ENCODE measurements at regions not wholly inside any gene's neighbourhood (a gene's known extent, or its start where the extent isn't known, plus 50 kb on each side); places are given as distances from the start of the nearest gene placed in this dataset.
A peak's percentile ranks its signal among the peaks of the same experiment; 100 is the strongest.
"Not testable (repeated sequence)": the region's sequence is repeated elsewhere in the genome, so short reads cannot be mapped to it uniquely, and the experiment has no call there.

- no peak for DNase-seq
Measured at GRCh38 chr22:22946131-22946530, 58.5 kb downstream of the IGLL5 start.

DNA sequence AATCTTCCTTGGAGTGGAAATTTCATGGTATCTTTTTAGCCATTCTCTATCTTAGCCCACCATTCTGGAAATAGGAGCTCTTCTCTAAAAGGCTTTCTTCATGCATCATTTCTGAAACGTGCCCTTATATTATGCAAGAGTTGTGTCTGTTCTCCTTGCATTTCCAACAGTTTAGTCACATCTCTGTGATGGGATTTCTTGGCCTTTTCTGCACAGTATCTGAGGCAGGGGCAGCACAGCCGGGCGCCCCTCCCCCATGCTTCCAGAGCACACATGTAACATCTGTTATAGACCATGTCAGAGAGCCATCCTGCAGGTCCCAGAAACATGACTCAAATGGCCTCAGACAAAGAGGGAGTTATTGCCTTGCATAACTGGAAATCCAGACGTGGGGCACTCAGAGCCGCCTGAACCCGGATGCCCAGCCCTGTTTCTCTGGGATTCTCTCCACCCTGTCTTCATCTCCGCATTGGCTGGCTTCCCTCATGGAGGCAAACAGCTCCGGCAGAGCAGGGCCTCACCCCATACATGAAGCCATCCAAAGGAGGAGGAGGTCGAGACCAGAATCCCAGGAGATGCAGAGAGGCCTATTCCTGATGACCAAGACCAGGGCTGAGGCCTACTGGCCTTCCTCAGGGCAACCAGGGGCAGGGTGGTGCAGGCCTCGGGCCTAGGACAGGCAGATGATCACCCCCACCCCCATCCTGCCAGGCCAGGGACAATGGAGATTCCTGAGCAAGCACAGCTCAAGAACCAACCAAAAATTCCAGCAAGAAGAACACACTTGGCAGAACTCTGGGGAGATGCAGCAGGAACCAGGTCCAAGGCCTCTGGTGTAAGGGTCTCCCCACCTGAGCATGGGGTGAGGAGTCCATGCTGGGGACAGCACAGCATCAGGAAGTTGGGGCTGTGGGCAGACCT, 61.3 kb downstream of the IGLL5 start:
- DNase-seq, result no peak

DNA sequence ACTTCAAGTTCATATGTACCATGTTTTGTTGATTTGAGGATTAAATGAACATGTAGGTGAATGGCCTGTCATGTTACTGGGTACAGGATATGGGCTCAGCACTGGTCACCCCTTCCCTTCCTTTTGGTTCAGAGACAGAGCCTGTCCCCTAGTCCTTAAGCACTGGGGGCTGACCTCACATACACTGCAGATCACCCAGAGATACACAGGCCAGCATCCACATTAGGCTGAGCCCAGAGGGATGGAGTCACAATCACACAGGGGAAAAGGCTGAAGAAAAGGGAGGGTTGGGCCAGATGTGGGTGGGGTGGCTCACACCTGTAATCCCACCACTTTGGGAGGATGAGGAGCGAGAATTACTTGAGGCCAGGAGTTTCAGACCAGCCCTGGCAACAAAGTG, 62.3 kb downstream of the IGLL5 start:
- DNase-seq, result no peak

- DNase-seq, result no peak
Measured at GRCh38 chr22:22951035-22951434, 63.4 kb downstream of the IGLL5 start.

DNA sequence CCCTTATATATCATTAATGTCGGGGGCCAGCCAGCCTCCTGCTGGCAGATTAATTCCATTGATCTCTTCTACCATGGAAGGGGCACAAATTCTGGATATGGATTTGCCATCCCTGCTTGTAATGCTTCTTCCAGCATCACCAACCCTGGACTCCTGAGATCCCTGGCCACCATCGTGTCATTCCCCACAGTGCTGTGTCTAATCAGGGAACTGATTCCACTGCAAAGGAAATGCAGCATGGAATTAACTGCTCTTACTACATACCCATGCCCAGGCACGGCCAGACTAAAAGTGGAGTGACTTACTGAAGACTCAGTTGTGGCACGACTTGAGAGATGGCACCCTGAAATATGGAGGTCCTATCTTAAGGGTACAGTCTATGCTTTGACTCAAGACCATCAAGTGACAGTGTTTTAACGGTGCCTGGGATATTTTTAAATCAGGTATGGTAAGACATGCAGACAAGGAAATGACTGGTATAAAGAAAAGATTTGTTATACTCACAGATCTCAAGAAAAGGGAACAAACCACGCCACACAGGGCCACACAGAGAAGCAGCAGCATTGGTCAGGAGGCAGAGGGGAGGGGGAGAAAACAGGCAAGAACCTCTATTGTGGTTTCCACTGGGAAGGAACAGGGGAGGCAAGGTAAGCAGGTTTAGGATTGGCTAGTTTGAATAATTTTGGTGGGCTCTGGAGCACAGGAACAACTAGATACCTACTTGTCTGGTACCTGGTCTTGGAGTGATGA, 65.1 kb downstream of the IGLL5 start:
- no peak for DNase-seq

GRCh38 chr22:22953791-22954190, 66.2 kb downstream of the IGLL5 start:
- no peak for DNase-seq

DNA sequence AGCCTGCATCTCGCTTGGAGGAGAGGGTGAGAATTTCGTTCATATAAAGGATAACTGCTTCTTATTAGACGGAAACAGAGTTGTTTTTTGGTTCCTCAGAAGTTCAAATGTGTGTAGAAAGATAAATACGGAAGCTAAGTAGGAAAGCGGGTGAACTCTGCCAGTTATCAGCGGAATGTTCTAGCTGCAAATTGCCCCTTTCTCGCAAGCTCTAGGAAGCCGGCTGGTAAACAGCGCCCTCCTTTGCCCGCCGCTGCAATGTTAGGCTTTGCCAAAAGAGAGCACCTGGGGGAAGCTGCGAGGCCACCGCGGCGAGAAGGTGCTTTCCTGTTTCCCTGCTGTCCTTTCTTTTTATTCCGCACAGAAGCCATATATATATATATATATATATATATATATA, 67.0 kb downstream of the IGLL5 start:
- no peak for DNase-seq

DNA sequence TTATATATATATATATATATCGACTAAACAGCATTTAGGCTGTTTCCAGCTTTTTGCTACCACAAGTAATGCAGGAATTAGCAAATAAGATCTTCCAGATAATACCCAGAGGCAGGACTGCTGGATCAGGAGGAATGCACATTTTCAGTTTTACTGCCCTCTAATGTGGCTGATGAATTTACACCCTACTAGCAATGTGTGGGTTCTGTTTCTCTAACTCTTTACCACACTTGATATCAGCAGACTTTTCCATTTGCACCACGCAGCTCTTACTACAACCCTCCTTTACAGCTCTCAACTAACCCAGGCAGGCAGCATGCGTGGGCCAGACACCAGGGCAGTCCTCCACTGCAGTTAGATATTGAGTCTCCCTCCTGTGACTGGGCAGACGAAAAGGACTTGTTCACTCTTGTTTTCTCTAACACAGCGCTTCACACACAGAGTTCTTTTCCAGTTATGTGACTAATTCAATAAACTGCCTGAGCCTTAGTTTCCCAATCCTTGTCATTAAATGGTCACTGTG, 67.7 kb downstream of the IGLL5 start:
- no peak for DNase-seq

- peak; percentile 54 for DNase-seq
Measured at GRCh38 chr22:22955866-22956535, 68.4 kb downstream of the IGLL5 start.

- DNase-seq, result no peak
Measured at GRCh38 chr22:22957090-22957489, 69.5 kb downstream of the IGLL5 start.

DNA sequence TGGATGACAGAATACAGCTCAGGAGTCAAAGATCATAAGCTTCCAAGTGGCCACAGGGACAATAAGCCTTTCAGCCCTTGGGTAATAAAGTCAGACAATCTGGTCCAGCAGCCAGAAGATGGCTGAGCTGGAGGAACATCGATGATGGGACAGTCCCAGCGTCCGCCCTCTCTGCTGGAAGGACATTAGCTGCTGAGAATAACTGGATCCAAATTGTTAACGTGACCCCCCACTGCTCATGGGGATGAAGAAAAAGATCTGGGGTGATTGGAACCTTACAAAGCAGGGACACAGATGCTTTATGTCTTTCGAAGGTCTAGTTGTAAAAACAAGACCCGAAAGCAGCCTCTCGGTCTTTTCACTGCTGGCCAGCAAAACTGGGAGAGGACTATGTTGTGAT, 71.0 kb downstream of the IGLL5 start:
- DNase-seq, result no peak

DNA sequence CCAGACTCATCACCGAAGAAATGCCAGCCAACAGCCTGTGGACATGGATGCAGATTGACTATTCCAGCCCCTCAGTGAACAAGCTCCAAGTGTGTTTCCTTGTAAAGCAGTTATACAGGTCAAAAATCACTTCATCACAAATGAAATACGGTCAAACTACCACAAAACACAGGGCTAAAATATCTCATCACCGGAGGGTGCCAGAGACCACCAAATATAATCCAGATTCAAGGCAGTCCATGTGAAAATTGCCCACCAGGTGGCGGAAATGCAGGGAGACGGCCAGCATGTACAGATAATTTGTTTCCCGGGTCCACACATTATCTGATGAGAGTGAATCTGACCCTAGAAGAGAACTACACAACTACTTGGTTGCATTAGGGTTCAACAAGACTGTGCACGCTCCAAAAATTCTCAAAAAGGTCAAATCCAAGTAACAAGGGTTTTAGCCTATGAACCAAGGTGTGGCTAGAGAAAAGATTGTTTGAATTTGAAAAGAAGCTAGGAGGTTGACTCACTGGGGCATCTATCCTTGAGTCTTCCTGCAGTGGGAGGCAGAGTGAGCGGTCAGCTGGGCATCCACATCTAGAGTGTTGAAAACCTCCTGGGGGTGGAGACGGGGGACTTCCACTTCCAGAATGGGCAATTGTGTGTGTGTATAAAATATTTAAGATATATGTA, 71.7 kb downstream of the IGLL5 start:
- peak; percentile 74 for DNase-seq

GRCh38 chr22:22960307-22960706, 72.7 kb downstream of the IGLL5 start:
- DNase-seq, result no peak

- no peak for DNase-seq
Measured at GRCh38 chr22:22961574-22961973, 74.0 kb downstream of the IGLL5 start.

GRCh38 chr22:22968366-22968765, 80.8 kb downstream of the IGLL5 start:
- DNase-seq, result no peak

- DNase-seq, result not testable (repeated sequence)
Measured at GRCh38 chr22:22972605-22973004, 85.0 kb downstream of the IGLL5 start.

GRCh38 chr22:22973336-22973735, 85.7 kb downstream of the IGLL5 start:
- no peak for DNase-seq

DNA sequence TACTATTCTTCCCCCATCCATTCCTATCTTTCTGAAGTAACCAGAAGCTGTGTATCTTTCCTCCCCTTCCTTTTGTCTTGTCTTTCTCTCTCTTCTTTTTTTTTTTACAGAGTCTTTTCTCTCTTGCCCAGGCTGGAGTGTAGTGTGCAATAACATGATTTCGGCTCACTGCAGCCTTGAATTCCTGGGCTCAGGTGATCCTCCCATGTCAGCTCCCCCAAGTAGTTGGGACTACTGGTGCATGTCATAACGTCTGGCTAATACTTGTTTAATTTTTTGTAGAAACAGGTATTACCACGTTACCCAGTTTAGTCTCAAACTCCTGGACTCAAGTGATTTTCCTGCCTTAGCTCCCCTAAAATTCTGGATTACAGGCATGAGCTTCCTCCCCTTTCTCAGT, 86.5 kb downstream of the IGLL5 start:
- no peak for DNase-seq

DNA sequence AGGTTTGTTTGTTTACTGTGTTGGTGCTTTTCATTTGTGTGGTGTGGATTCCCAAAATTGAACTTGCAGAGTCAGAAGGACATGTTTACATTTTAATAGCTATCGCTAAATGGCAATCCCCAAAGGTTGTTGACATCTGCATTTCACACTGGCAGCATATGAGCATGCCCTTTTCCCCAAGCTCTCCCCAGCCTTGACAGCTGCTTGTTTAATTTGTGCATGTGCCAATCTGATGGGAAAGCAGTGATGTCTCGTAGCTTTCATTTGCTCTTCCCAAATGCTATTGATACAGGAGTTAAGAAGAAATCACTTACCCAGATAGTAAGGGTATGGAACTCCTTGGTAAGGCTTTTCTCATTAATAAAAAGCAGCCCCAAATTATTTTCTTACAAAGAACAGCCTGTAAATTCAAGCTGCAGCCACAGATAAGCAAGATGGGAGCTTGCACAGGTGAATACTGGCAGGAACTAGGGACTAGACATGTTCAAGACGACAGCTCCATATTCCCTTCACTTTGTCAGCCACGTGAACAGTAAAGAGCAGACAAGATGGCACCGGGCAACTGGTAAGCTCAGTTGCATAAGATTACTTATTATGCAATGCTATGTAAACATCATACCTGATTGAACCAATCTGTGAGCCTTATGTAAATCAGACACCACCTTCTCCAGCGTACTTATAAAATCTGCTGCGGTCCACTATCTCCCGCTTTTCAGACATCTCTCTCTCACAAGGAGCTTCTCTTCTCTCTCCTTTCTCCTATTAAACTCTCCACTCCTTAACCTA, 87.4 kb downstream of the IGLL5 start:
- no peak for DNase-seq

DNA sequence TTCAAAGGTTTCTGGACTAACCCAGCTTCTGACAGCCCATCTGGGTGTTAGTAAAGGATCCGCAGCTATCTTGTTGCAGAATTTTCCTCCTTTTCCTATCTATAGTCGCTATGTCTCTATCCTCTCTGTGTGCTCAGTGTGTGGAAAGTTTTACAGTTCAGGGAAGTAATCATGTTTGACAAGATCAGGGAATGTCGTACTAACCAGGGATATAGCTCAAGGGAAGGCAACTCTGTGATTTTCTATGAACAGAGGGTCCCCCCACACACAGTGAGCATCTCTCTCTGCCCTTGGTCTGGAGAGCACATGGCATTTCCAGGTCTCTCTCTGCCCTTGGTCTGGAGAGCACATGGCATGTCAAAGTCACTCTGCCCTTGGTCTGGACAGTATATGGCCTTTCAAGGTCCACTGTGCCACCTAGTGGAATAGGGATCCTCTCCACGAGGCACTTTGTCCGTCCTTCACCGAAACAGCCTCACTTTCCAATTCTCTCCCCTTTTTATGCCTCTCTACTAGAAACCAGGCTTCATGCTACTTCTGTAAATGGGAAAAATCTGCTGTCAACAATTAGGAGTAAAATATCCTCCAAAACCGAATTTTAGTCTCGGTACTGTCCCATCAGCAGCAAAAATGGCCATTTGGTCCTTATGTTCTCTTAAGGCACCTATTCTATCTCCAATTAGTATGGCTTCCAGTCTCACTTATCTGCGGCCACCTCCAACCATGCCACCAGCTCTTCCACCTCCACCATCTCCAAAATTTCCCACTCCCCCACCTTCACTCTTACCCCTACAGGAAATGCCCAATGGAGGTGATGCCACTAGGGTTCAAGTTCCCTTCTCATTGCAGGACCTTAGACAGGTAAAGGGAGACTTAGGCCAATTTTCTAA, 88.7 kb downstream of the IGLL5 start:
- DNase-seq, result no peak
